ENCODE measurements at regions not wholly inside any gene's neighbourhood (a gene's known extent, or its start where the extent isn't known, plus 50 kb on each side); places are given as distances from the start of the nearest gene placed in this dataset.

GRCh38 chr5:1942158-1942557 is 59.4 kb upstream of the IRX4 start:
- Histone ChIP-seq H3K36me3 (no peaks in the 10 kb centered on the region), H3K4me1 (peaks cover 0 to 10% of the 10 kb centered on the region in 2 donors), H3K27ac (no peak overlapping the region), H3K4me3 (no peak overlapping the region), H3K27me3 (no peaks in the 10 kb centered on the region), H3K9me3 (no peaks in the 10 kb centered on the region)
- no peak for TF ChIP-seq CTCF (IDR thresholded peaks at IDR 0.05)
- DNase-seq (ENCODE audit: low spot score), result no peak

GRCh38 chr5:1939256-1939655 is 56.5 kb upstream of the IRX4 start:
- Histone ChIP-seq H3K27ac (no peak overlapping the region), H3K36me3 (no peaks in the 10 kb centered on the region), H3K9me3 (no peaks in the 10 kb centered on the region), H3K4me1 (no peaks in the 10 kb centered on the region), H3K4me3 (no peak overlapping the region), H3K27me3 (no peaks in the 10 kb centered on the region)
- no peak for TF ChIP-seq CTCF (IDR thresholded peaks at IDR 0.05)
- DNase-seq (ENCODE audit: low spot score), result no peak

- no peak for TF ChIP-seq CTCF (IDR thresholded peaks at IDR 0.05)
- DNase-seq (ENCODE audit: low spot score), result no peak
- Histone ChIP-seq H3K36me3 (no peaks in the 10 kb centered on the region), H3K27me3 (no peaks in the 10 kb centered on the region), H3K4me3 (no peak overlapping the region), H3K9me3 (no peaks in the 10 kb centered on the region), H3K27ac (no peak overlapping the region), H3K4me1 (no peaks in the 10 kb centered on the region)
Observed at GRCh38 chr5:1938310-1939000, 55.7 kb upstream of the IRX4 start.

- TF ChIP-seq CTCF (IDR thresholded peaks at IDR 0.05), result no peak
- Histone ChIP-seq H3K4me3 (no peak overlapping the region), H3K27ac (no peak overlapping the region), H3K27me3 (no peaks in the 10 kb centered on the region), H3K9me3 (no peaks in the 10 kb centered on the region), H3K36me3 (no peaks in the 10 kb centered on the region), H3K4me1 (no peaks in the 10 kb centered on the region)
- DNase-seq (ENCODE audit: low spot score), result no peak
Observed at GRCh38 chr5:1937590-1937989, 54.9 kb upstream of the IRX4 start.

- H3K4me3 ChIP-seq, result no peak overlapping the region
- peaks cover 0 to 3% of the 10 kb centered on the region in 2 donors for H3K4me1 ChIP-seq
- H3K9me3 ChIP-seq, result no peaks in the 10 kb centered on the region
- no peaks in the 10 kb centered on the region for H3K27me3 ChIP-seq
- TF ChIP-seq CTCF (IDR thresholded peaks at IDR 0.05), result no peak
- no peak for DNase-seq (ENCODE audit: low spot score)
- H3K36me3 ChIP-seq, result no peaks in the 10 kb centered on the region
- H3K27ac ChIP-seq, result no peak overlapping the region
Observed at GRCh38 chr5:1936901-1937300, 54.2 kb upstream of the IRX4 start.

- Histone ChIP-seq H3K9me3 (no peaks in the 10 kb centered on the region), H3K36me3 (no peaks in the 10 kb centered on the region), H3K27me3 (no peaks in the 10 kb centered on the region), H3K27ac (no peak overlapping the region), H3K4me3 (no peak overlapping the region), H3K4me1 (peaks cover 0 to 4% of the 10 kb centered on the region in 2 donors)
- no peak for DNase-seq (ENCODE audit: low spot score)
- TF ChIP-seq CTCF (IDR thresholded peaks at IDR 0.05), result no peak
Observed at GRCh38 chr5:1936413-1936812, 53.7 kb upstream of the IRX4 start.
